ENCODE measurements at regions not wholly inside any gene's neighbourhood (a gene's known extent, or its start where the extent isn't known, plus 50 kb on each side); places are given as distances from the start of the nearest gene placed in this dataset.

DNA sequence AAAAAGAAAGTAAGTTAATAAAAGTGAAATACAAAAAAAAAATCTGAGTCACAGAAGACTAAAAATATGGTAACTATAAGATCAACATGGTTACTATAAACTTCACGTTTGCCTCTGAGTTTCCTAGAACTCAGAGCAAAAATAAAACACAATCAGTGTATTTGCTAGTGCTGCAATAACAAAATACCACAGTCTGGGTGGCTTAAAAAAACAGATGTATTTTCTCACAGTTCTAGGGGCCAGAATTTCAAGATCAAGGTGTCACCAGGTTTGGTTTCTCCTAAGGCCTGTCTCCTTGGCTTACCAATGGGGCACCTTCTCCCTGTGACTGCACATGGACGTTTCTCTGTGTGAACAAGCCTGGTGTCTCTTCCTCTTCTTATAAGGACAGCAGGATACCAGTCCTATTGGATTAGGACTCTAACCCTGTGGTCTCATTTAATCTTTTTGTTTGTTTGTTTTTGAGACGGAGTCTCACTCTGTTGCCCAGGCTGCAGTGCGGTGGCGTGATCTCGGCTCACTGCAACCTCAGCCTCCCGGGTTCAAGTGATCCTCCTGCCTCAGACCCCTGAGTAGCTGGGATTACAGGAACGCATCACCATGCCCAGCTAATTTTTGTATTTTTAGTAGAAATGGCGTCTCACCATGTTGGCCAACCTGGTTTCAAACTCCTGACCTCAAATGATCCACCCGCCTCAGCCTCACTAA is 104.9 kb upstream of the LOC128125822 start:
- no peak for TF ChIP-seq MAFK (IDR thresholded peaks at IDR 0.05; ENCODE audit: partially characterized antibody)
- no peak for TF ChIP-seq MAZ (IDR thresholded peaks at IDR 0.05; ENCODE audit: borderline replicate concordance, low read depth, low read length)
- TF ChIP-seq, protein P1, sequence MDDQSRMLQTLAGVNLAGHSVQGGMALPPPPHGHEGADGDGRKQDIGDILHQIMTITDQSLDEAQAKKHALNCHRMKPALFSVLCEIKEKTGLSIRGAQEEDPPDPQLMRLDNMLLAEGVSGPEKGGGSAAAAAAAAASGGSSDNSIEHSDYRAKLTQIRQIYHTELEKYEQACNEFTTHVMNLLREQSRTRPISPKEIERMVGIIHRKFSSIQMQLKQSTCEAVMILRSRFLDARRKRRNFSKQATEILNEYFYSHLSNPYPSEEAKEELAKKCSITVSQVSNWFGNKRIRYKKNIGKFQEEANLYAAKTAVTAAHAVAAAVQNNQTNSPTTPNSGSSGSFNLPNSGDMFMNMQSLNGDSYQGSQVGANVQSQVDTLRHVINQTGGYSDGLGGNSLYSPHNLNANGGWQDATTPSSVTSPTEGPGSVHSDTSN (IDR thresholded peaks at IDR 0.05), result no peak
- no peak for TF ChIP-seq ESRRA (IDR thresholded peaks at IDR 0.05; ENCODE audit: borderline replicate concordance, low read length)
- TF ChIP-seq, protein P2, sequence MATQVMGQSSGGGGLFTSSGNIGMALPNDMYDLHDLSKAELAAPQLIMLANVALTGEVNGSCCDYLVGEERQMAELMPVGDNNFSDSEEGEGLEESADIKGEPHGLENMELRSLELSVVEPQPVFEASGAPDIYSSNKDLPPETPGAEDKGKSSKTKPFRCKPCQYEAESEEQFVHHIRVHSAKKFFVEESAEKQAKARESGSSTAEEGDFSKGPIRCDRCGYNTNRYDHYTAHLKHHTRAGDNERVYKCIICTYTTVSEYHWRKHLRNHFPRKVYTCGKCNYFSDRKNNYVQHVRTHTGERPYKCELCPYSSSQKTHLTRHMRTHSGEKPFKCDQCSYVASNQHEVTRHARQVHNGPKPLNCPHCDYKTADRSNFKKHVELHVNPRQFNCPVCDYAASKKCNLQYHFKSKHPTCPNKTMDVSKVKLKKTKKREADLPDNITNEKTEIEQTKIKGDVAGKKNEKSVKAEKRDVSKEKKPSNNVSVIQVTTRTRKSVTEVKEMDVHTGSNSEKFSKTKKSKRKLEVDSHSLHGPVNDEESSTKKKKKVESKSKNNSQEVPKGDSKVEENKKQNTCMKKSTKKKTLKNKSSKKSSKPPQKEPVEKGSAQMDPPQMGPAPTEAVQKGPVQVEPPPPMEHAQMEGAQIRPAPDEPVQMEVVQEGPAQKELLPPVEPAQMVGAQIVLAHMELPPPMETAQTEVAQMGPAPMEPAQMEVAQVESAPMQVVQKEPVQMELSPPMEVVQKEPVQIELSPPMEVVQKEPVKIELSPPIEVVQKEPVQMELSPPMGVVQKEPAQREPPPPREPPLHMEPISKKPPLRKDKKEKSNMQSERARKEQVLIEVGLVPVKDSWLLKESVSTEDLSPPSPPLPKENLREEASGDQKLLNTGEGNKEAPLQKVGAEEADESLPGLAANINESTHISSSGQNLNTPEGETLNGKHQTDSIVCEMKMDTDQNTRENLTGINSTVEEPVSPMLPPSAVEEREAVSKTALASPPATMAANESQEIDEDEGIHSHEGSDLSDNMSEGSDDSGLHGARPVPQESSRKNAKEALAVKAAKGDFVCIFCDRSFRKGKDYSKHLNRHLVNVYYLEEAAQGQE (IDR thresholded peaks at IDR 0.05), result no peak
- TF ChIP-seq, protein P3, sequence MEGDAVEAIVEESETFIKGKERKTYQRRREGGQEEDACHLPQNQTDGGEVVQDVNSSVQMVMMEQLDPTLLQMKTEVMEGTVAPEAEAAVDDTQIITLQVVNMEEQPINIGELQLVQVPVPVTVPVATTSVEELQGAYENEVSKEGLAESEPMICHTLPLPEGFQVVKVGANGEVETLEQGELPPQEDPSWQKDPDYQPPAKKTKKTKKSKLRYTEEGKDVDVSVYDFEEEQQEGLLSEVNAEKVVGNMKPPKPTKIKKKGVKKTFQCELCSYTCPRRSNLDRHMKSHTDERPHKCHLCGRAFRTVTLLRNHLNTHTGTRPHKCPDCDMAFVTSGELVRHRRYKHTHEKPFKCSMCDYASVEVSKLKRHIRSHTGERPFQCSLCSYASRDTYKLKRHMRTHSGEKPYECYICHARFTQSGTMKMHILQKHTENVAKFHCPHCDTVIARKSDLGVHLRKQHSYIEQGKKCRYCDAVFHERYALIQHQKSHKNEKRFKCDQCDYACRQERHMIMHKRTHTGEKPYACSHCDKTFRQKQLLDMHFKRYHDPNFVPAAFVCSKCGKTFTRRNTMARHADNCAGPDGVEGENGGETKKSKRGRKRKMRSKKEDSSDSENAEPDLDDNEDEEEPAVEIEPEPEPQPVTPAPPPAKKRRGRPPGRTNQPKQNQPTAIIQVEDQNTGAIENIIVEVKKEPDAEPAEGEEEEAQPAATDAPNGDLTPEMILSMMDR (IDR thresholded peaks at IDR 0.05), result no peak
- TF ChIP-seq CHD2 (IDR thresholded peaks at IDR 0.05; ENCODE audit: low read length, partially characterized antibody), result no peak
- TF ChIP-seq, protein P4, sequence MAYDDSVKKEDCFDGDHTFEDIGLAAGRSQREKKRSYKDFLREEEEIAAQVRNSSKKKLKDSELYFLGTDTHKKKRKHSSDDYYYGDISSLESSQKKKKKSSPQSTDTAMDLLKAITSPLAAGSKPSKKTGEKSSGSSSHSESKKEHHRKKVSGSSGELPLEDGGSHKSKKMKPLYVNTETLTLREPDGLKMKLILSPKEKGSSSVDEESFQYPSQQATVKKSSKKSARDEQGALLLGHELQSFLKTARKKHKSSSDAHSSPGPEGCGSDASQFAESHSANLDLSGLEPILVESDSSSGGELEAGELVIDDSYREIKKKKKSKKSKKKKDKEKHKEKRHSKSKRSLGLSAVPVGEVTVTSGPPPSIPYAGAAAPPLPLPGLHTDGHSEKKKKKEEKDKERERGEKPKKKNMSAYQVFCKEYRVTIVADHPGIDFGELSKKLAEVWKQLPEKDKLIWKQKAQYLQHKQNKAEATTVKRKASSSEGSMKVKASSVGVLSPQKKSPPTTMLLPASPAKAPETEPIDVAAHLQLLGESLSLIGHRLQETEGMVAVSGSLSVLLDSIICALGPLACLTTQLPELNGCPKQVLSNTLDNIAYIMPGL (CRISPR knock-in tag; IDR thresholded peaks at IDR 0.05; ENCODE audit: borderline replicate concordance), result no peak
- no peak for TF ChIP-seq POLR2A (IDR thresholded peaks at IDR 0.05; ENCODE audit: low read length)
- TF ChIP-seq HOXA7 (CRISPR knock-in tag; IDR thresholded peaks at IDR 0.05), result no peak
- TF ChIP-seq ZNF302 (CRISPR knock-in tag; IDR thresholded peaks at IDR 0.05), result no peak
- no peak for TF ChIP-seq CEBPB (IDR thresholded peaks at IDR 0.05)
- TF ChIP-seq KDM5A (IDR thresholded peaks at IDR 0.05), result no peak

All from A549 (cell line).